ENCODE measurements at regions not wholly inside any gene's neighbourhood (a gene's known extent, or its start where the extent isn't known, plus 50 kb on each side); places are given as distances from the start of the nearest gene placed in this dataset.

GRCh38 chr14:100652744-100653143 lies 65.5 kb upstream of the BEGAIN start:
- no peak for TF ChIP-seq CTCF (IDR thresholded peaks at IDR 0.05)
- no peak for TF ChIP-seq POLR2A (IDR thresholded peaks at IDR 0.05)
